HFFc6 (cell line): ENCODE measurements at regions not wholly inside any gene's neighbourhood (a gene's known extent, or its start where the extent isn't known, plus 50 kb on each side); places are given as distances from the start of the nearest gene placed in this dataset.

ENCODE experiments used
- DNase-seq: peaks from one replicate; pipeline ENCODE4 v3.0.0-alpha.2; 2018
- H3K27ac Mint-ChIP-seq: 2 replicates; pipeline ENCODE4 v1.8.0; 2020; ENCODE audit warnings: mild to moderate bottlenecking, mixed read lengths
- H3K27me3 Mint-ChIP-seq: 2 replicates; pipeline ENCODE4 v1.8.0; 2021; ENCODE audit warnings: mild to moderate bottlenecking, moderate library complexity, mixed read lengths; ENCODE audit not compliant: insufficient read depth
- H3K36me3 Mint-ChIP-seq: 2 replicates; pipeline ENCODE4 v1.8.0; 2021; ENCODE audit warnings: low read depth, mixed read lengths
- H3K4me1 Mint-ChIP-seq: 2 replicates; pipeline ENCODE4 v1.8.0; 2020; ENCODE audit warnings: low read depth, mixed read lengths
- H3K4me3 Mint-ChIP-seq: 2 replicates; pipeline ENCODE4 v1.8.0; 2020; ENCODE audit warnings: mild to moderate bottlenecking, moderate library complexity, mixed read lengths
- H3K9me3 Mint-ChIP-seq: 2 replicates; pipeline ENCODE4 v1.8.0; 2020; ENCODE audit warnings: mild to moderate bottlenecking, mixed read lengths
- CTCF ChIP-seq: fragments of 200-600 bp; sonication (generic); IDR thresholded peaks from 2 replicates; pipeline ENCODE4 v1.5.0; 2021; ENCODE audit warnings: antibody characterized with exemption, mild to moderate bottlenecking

GRCh38 chrX:475926-476723 is 89.4 kb upstream of the PPP2R3B start:
- peak overlapping the region; percentile 24; the same call in 1 of the 2 replicates for H3K27ac Mint-ChIP-seq
- H3K4me1 Mint-ChIP-seq: peaks cover 28% of the 10 kb centered on the region
- peaks cover 23% of the 10 kb centered on the region for H3K36me3 Mint-ChIP-seq
- DNase-seq: no peak
- H3K9me3 Mint-ChIP-seq: peaks cover 32% of the 10 kb centered on the region
- H3K27me3 Mint-ChIP-seq: peaks cover 9% of the 10 kb centered on the region
- no peak overlapping the region for H3K4me3 Mint-ChIP-seq
- no peak for TF ChIP-seq CTCF

- peaks cover 23% of the 10 kb centered on the region for H3K4me1 Mint-ChIP-seq
- TF ChIP-seq CTCF: no peak
- H3K4me3 Mint-ChIP-seq: no peak overlapping the region
- H3K9me3 Mint-ChIP-seq: peaks cover 32% of the 10 kb centered on the region
- peaks cover 23% of the 10 kb centered on the region for H3K36me3 Mint-ChIP-seq
- H3K27me3 Mint-ChIP-seq: peaks cover 9% of the 10 kb centered on the region
- H3K27ac Mint-ChIP-seq: 0 out of 2 replicates have a peak overlapping the region, but pooled peaks have one; percentile 24
- no peak for DNase-seq
Measured at GRCh38 chrX:476724-477075, 90.0 kb upstream of the PPP2R3B start.

GRCh38 chrX:477441-478012 is 90.8 kb upstream of the PPP2R3B start:
- peaks cover 32% of the 10 kb centered on the region for H3K9me3 Mint-ChIP-seq
- peaks cover 16% of the 10 kb centered on the region for H3K4me1 Mint-ChIP-seq
- DNase-seq: no peak
- H3K4me3 Mint-ChIP-seq: no peak overlapping the region
- no peak for TF ChIP-seq CTCF
- H3K27ac Mint-ChIP-seq: no peak overlapping the region
- peaks cover 7% of the 10 kb centered on the region for H3K27me3 Mint-ChIP-seq
- peaks cover 22% of the 10 kb centered on the region for H3K36me3 Mint-ChIP-seq

- peaks cover 16% of the 10 kb centered on the region for H3K36me3 Mint-ChIP-seq
- no peak overlapping the region for H3K4me3 Mint-ChIP-seq
- H3K27me3 Mint-ChIP-seq: peaks cover 9% of the 10 kb centered on the region
- H3K4me1 Mint-ChIP-seq: peaks cover 16% of the 10 kb centered on the region
- no peak for DNase-seq
- peaks cover 35% of the 10 kb centered on the region for H3K9me3 Mint-ChIP-seq
- H3K27ac Mint-ChIP-seq: no peak overlapping the region
- TF ChIP-seq CTCF: no peak
Measured at GRCh38 chrX:479273-479981, 92.7 kb upstream of the PPP2R3B start.

GRCh38 chrX:480861-481417 is 94.2 kb upstream of the PPP2R3B start:
- no peak for TF ChIP-seq CTCF
- Mint-ChIP-seq H3K27me3 (peaks cover 6% of the 10 kb centered on the region; the same call in 1 of the 2 replicates), H3K4me3 (no peak overlapping the region), H3K36me3 (peaks cover 9% of the 10 kb centered on the region), H3K4me1 (peaks cover 9% of the 10 kb centered on the region), H3K9me3 (peaks cover 29% of the 10 kb centered on the region), H3K27ac (no peak overlapping the region)
- DNase-seq: no peak
